ENCODE measurements at regions not wholly inside any gene's neighbourhood (a gene's known extent, or its start where the extent isn't known, plus 50 kb on each side); places are given as distances from the start of the nearest gene placed in this dataset.
A peak's percentile ranks its signal among the peaks of the same experiment; 100 is the strongest.
"Not testable (repeated sequence)": the region's sequence is repeated elsewhere in the genome, so short reads cannot be mapped to it uniquely, and the experiment has no call there.

DNA sequence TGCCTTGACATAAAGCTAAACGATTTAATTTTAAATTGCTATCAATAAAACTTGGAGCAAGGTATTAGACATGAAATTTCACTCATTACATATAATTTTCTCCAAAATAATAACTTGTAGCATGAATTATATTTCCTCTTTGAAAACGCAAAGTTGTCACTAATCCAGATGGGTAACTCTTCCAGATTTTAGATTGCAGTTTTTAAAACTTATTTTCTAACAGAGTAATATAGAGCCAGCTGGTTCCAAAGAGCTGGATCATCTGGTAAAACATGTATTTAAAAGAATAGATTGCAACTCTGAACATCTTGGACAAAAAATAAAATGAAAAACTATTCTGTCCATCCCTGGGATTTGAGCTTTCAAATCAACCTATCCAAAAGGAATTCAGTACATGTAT, 238.2 kb upstream of the INTU start:
- DNase-seq (ENCODE audit: low read depth, low spot score): no peak
- no peaks in the 10 kb centered on the region for H3K36me3 Mint-ChIP-seq (ENCODE audit: low read depth)
- no peaks in the 10 kb centered on the region for H3K4me1 Mint-ChIP-seq
- H3K27me3 Mint-ChIP-seq (ENCODE audit: low read depth): no peaks in the 10 kb centered on the region
- no peaks in the 10 kb centered on the region for H3K9me3 Mint-ChIP-seq
- H3K4me3 Mint-ChIP-seq: no peak overlapping the region
- TF ChIP-seq, protein P1, sequence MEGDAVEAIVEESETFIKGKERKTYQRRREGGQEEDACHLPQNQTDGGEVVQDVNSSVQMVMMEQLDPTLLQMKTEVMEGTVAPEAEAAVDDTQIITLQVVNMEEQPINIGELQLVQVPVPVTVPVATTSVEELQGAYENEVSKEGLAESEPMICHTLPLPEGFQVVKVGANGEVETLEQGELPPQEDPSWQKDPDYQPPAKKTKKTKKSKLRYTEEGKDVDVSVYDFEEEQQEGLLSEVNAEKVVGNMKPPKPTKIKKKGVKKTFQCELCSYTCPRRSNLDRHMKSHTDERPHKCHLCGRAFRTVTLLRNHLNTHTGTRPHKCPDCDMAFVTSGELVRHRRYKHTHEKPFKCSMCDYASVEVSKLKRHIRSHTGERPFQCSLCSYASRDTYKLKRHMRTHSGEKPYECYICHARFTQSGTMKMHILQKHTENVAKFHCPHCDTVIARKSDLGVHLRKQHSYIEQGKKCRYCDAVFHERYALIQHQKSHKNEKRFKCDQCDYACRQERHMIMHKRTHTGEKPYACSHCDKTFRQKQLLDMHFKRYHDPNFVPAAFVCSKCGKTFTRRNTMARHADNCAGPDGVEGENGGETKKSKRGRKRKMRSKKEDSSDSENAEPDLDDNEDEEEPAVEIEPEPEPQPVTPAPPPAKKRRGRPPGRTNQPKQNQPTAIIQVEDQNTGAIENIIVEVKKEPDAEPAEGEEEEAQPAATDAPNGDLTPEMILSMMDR (conservative IDR thresholded peaks at IDR 0.05): no peak
- H3K27ac Mint-ChIP-seq (ENCODE audit: unreplicated experiment): no peak overlapping the region

DNA sequence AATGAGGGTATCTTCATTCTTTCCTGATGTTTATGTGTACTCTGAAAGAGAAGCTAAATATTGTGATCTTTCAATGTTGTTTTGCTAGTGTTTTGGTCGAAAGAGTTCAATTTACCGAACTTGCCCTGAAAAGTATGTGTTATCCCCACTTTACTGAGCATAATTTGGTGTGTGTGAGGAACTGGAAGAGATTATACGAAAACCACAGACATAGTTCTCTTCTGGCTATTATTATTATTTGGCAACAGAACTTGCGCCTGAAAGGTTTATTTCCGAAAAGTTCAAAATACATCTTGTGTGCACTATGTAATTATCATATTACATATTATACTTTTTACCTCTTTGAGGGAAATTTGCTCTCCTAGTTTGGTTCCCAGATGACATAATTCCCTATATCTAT, 232.5 kb upstream of the INTU start:
- Mint-ChIP-seq H3K27ac (ENCODE audit: unreplicated experiment) (no peak overlapping the region), H3K9me3 (no peaks in the 10 kb centered on the region), H3K27me3 (ENCODE audit: low read depth) (no peaks in the 10 kb centered on the region), H3K4me1 (no peaks in the 10 kb centered on the region), H3K36me3 (ENCODE audit: low read depth) (no peaks in the 10 kb centered on the region), H3K4me3 (no peak overlapping the region)
- DNase-seq (ENCODE audit: low read depth, low spot score): no peak
- TF ChIP-seq, protein P1 (conservative IDR thresholded peaks at IDR 0.05): no peak

DNA sequence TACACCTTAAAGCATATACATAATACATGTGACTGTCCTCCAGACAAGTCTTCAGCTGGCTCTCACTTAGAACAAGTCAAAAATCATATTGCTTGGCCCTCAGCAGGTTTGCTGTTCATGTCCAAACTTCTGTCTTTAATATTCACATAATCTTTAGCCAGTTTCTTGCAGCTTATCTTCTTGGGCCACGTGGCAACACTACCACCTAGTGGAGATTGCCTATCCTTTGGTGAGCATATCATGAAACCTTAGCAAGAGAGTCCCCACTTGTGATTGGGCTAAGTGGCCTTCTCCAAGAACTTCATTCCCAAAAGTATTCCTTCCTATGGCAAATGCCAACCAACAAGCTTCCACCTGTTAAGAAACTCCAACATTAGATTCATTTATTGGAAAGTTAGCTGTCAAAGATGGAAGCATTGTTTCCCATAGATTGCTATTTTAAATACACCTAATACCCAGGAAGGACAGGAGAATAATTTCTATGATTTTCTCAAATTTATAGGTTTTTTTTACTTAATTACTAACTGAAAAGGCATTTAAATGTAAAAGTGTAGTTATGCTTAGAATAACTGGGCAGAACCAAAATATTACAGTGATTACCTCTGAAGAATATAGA, 231.9 kb upstream of the INTU start:
- TF ChIP-seq, protein P1 (conservative IDR thresholded peaks at IDR 0.05): peak; percentile 77
- no peak overlapping the region for H3K27ac Mint-ChIP-seq (ENCODE audit: unreplicated experiment)
- H3K4me3 Mint-ChIP-seq: no peak overlapping the region
- H3K36me3 Mint-ChIP-seq (ENCODE audit: low read depth): no peaks in the 10 kb centered on the region
- no peaks in the 10 kb centered on the region for H3K9me3 Mint-ChIP-seq
- no peaks in the 10 kb centered on the region for H3K27me3 Mint-ChIP-seq (ENCODE audit: low read depth)
- DNase-seq (ENCODE audit: low read depth, low spot score): peak; percentile 57
- H3K4me1 Mint-ChIP-seq: no peaks in the 10 kb centered on the region

DNA sequence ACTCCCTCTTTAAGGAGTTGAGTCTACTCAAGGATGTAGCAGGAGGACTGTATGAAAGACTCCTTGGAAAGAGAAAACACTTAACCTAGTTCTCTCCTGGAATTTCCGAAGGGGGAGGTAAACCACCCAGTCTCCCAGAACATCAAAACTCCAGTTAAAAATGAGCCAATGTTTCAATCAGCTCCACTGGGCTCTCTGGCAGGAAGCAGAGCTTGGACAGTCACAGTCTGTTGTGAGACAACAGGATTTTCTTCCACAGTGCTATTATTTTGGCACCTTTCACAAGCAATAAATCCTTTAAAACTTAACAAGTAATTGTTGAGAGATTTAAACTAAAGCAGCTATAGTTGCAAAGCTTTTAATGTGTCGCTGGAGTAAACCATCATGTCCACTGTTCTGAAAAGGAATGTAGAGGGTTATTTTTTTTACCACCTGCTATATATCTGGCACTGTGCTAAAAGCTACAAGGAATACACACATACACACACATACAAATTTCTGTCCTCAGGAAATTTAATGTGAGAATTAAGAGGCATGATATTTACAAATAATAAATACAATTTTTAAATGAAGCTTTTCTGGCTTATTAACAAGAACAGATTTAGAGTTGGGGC, 229.2 kb upstream of the INTU start:
- DNase-seq (ENCODE audit: low read depth, low spot score): no peak
- no peak overlapping the region for H3K27ac Mint-ChIP-seq (ENCODE audit: unreplicated experiment)
- H3K27me3 Mint-ChIP-seq (ENCODE audit: low read depth): no peaks in the 10 kb centered on the region
- no peak overlapping the region for H3K4me3 Mint-ChIP-seq
- peaks cover 5% of the 10 kb centered on the region for H3K9me3 Mint-ChIP-seq
- no peaks in the 10 kb centered on the region for H3K4me1 Mint-ChIP-seq
- H3K36me3 Mint-ChIP-seq (ENCODE audit: low read depth): peaks cover 8% of the 10 kb centered on the region
- TF ChIP-seq, protein P1 (conservative IDR thresholded peaks at IDR 0.05): no peak

DNA sequence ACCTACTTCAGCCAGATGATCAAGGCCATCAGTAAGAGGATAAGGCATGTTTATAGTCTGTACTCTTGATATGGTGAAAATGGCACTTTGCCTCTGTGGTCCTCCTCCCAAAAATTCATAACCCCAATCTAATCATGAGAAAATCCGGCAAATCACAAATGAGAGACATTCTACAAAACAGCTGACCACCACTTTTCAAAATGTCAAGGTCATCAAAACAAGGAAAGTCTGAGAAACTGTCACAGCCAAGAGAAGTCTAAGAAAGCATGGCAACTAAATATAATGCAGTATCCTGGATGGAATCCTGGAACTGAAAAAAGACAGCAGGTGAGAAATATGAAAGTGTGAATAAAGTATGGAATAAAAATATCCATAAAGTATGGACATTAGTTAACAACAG, 226.6 kb upstream of the INTU start:
- no peak overlapping the region for H3K4me3 Mint-ChIP-seq
- H3K9me3 Mint-ChIP-seq: peaks cover 10% of the 10 kb centered on the region
- DNase-seq (ENCODE audit: low read depth, low spot score): no peak
- H3K36me3 Mint-ChIP-seq (ENCODE audit: low read depth): peaks cover 11% of the 10 kb centered on the region
- no peaks in the 10 kb centered on the region for H3K4me1 Mint-ChIP-seq
- H3K27me3 Mint-ChIP-seq (ENCODE audit: low read depth): no peaks in the 10 kb centered on the region
- no peak overlapping the region for H3K27ac Mint-ChIP-seq (ENCODE audit: unreplicated experiment)
- TF ChIP-seq, protein P1 (conservative IDR thresholded peaks at IDR 0.05): no peak

DNA sequence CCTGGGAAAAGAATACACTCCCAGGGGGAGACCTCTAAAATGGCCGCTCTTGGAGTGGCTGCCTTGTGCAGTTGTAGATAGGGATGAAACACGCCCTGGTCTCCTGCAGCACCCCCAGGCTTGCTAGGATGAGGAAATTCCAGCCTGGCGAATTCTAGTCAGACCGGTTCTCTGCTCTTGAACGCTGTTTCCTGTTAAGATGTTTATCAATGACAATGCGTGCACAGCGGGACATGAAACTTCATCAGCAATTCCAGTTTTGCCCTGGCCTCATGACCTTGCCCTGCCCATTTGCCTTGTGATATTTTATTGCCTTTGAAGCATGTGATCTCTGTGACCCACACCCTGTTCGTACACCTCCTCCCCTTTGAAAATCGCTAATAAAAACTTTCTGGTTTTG, 225.2 kb upstream of the INTU start:
- not testable (repeated sequence) for H3K4me3 Mint-ChIP-seq; H3K4me1 Mint-ChIP-seq; H3K27me3 Mint-ChIP-seq (ENCODE audit: low read depth); H3K27ac Mint-ChIP-seq (ENCODE audit: unreplicated experiment); DNase-seq (ENCODE audit: low read depth, low spot score); H3K9me3 Mint-ChIP-seq
- H3K36me3 Mint-ChIP-seq (ENCODE audit: low read depth): peaks cover 11% of the 10 kb centered on the region

Measured in neural crest cell (in vitro differentiated cells).